H1 (cell line): ENCODE measurements at regions not wholly inside any gene's neighbourhood (a gene's known extent, or its start where the extent isn't known, plus 50 kb on each side); places are given as distances from the start of the nearest gene placed in this dataset.

Experiments used
- CTCF ChIA-PET: fragments of 300-600 bp; sonication (Branson Sonifier 250); formaldehyde crosslinking; loops from one replicate; lab custom pipeline; 2021; ENCODE audit not compliant: partially characterized antibody; lab: Charles Lee
- POLR2A ChIA-PET: fragments of 300-600 bp; sonication (Branson Sonifier 250); formaldehyde crosslinking; loops from one replicate; lab custom pipeline; 2021; ENCODE audit warnings: inconsistent platforms; ENCODE audit not compliant: partially characterized antibody; lab: Charles Lee
- DNase-seq, 2 experiments: peaks; one replicate each; pipeline versions ENCODE4 v3.0.0 to v3.0.0-alpha.2; 2010 to 2022; ENCODE audit warnings: low spot score in 2 of 2, low read depth in 1 of 2, mixed read lengths in 1 of 2
- FAIRE-seq: peaks from 2 replicates; lab custom pipeline; 2011; peaks lifted over from hg19 to GRCh38; lab: Jason Lieb, UNC
- H2AFZ ChIP-seq: 2 replicates; pipeline ENCODE4 v1.8.1; 2012; ENCODE audit warnings: low read length, inconsistent platforms
- H2AK5ac ChIP-seq: 2 replicates; pipeline ENCODE4 v1.6.1; 2013; ENCODE audit warnings: low read depth, low read length
- H2BK120ac ChIP-seq: replicated peaks from 2 replicates; pipeline ENCODE3; 2013; ENCODE audit warnings: low read depth, low read length, inconsistent platforms
- H2BK12ac ChIP-seq: 2 replicates; pipeline ENCODE4 v1.6.1; 2013; ENCODE audit warnings: low read depth, low read length
- H2BK15ac ChIP-seq: 2 replicates; pipeline ENCODE4 v1.6.1; 2013; ENCODE audit warnings: low read length
- H2BK20ac ChIP-seq: 2 replicates; pipeline ENCODE4 v1.6.1; 2013; ENCODE audit warnings: low read length
- H2BK5ac ChIP-seq: 2 replicates; pipeline ENCODE4 v1.6.1; 2013; ENCODE audit warnings: low read depth, low read length
- H3K14ac ChIP-seq: 2 replicates; pipeline ENCODE4 v1.6.1; 2013; ENCODE audit warnings: inconsistent platforms; ENCODE audit not compliant: insufficient read length
- H3K18ac ChIP-seq: 2 replicates; pipeline ENCODE4 v1.6.1; 2013; ENCODE audit warnings: low read length; ENCODE audit errors: extremely low read depth
- H3K23ac ChIP-seq: 2 replicates; pipeline ENCODE4 v1.6.1; 2013; ENCODE audit warnings: inconsistent platforms; ENCODE audit not compliant: insufficient read length
- H3K23me2 ChIP-seq: 2 replicates; pipeline ENCODE4 v1.6.1; 2013; ENCODE audit warnings: low read depth, low read length
- H3K27ac ChIP-seq: 2 replicates; pipeline ENCODE4 v1.6.1; 2011; ENCODE audit warnings: low read depth, low read length, inconsistent platforms
- H3K27me3 ChIP-seq, 4 experiments: replicated peaks in 1 of 4; 1 replicate in 1 of 4; 2 replicates in 3 of 4; pipeline versions ENCODE4 v1.6.1 to v1.8.1; 2011 to 2013; ENCODE audit warnings: low read length in 3 of 4, mild to moderate bottlenecking in 3 of 4, inconsistent platforms in 2 of 4, mixed read lengths in 2 of 4, moderate library complexity in 1 of 4; ENCODE audit not compliant: control insufficient read depth in 3 of 4, insufficient read depth in 3 of 4; ENCODE audit errors: extremely low read depth in 1 of 4
- H3K36me3 ChIP-seq, 4 experiments: 2 replicates each; pipeline versions ENCODE4 v1.6.1 to v1.8.1; 2011 to 2013; ENCODE audit warnings: mild to moderate bottlenecking in 4 of 4, low read length in 3 of 4, moderate library complexity in 2 of 4, control low read depth in 1 of 4, inconsistent platforms in 1 of 4; ENCODE audit not compliant: insufficient read depth in 4 of 4, control insufficient read depth in 2 of 4
- H3K4ac ChIP-seq: replicated peaks from 2 replicates; pipeline ENCODE3; 2013; ENCODE audit warnings: low read length, low read depth, mixed read lengths, inconsistent platforms; ENCODE audit not compliant: insufficient read length
- H3K4me1 ChIP-seq, 4 experiments: replicated peaks in 1 of 4; 1 replicate in 1 of 4; 2 replicates in 3 of 4; pipeline versions ENCODE4 v1.6.1 to v1.8.1; 2011 to 2013; ENCODE audit warnings: low read length in 3 of 4, inconsistent platforms in 2 of 4, mixed read lengths in 1 of 4; ENCODE audit not compliant: insufficient read depth in 4 of 4, control insufficient read depth in 3 of 4
- H3K4me2 ChIP-seq, 2 experiments: 2 replicates each; pipeline versions ENCODE4 v1.6.1 to v1.8.1; 2011 to 2013; ENCODE audit warnings: low read depth in 2 of 2, low read length in 2 of 2, control low read depth in 1 of 2, inconsistent platforms in 1 of 2, mild to moderate bottlenecking in 1 of 2; ENCODE audit not compliant: insufficient read depth in 1 of 2
- H3K4me3 ChIP-seq, 4 experiments: fragments of 200-600, 300-600 bp in 1 of 4; sonication (generic), shearing (Covaris generic), sonication (Bioruptor Twin) in 1 of 4; 2 replicates each; pipeline versions ENCODE4 v1.5.1 to v1.8.1; 2011 to 2016; ENCODE audit warnings: low read length in 4 of 4, low read depth in 3 of 4, control low read depth in 2 of 4, inconsistent platforms in 2 of 4, mild to moderate bottlenecking in 2 of 4, mixed read lengths in 1 of 4, moderate library complexity in 1 of 4; ENCODE audit not compliant: insufficient read depth in 2 of 4; ENCODE audit errors: extremely low read depth in 1 of 4
- H3K56ac ChIP-seq: replicated peaks from 2 replicates; pipeline ENCODE3; 2013; ENCODE audit warnings: low read depth, mild to moderate bottlenecking, mixed read lengths, low read length, inconsistent platforms; ENCODE audit not compliant: insufficient read length
- H3K79me1 ChIP-seq: 2 replicates; pipeline ENCODE4 v1.6.1; 2013; ENCODE audit warnings: low read depth, low read length, control low read depth
- H3K79me2 ChIP-seq, 2 experiments: 2 replicates each; pipeline versions ENCODE4 v1.6.1 to v1.8.1; 2012 to 2013; ENCODE audit warnings: low read length in 2 of 2, mild to moderate bottlenecking in 2 of 2, inconsistent platforms in 1 of 2; ENCODE audit not compliant: insufficient read depth in 2 of 2, control insufficient read depth in 1 of 2
- H3K9ac ChIP-seq, 4 experiments: replicated peaks in 1 of 4; 1 replicate in 1 of 4; 2 replicates in 3 of 4; pipeline versions ENCODE4 v1.6.1 to v1.8.1; 2011 to 2013; ENCODE audit warnings: low read depth in 3 of 4, low read length in 3 of 4, control low read depth in 2 of 4, mild to moderate bottlenecking in 2 of 4, moderate library complexity in 2 of 4, inconsistent platforms in 1 of 4; ENCODE audit errors: extremely low read depth in 1 of 4
- H3K9me3 ChIP-seq, 2 experiments: 2 replicates each; pipeline versions ENCODE4 v1.6.1 to v1.8.1; 2012 to 2013; ENCODE audit warnings: mild to moderate bottlenecking in 2 of 2, moderate library complexity in 2 of 2, control low read depth in 1 of 2, inconsistent platforms in 1 of 2, low read depth in 1 of 2, low read length in 1 of 2, mixed read lengths in 1 of 2; ENCODE audit not compliant: insufficient read depth in 2 of 2
- H4K20me1 ChIP-seq, 2 experiments: replicated peaks in 1 of 2; 2 replicates each; pipeline versions ENCODE3 to v1.8.1; 2011 to 2013; ENCODE audit warnings: inconsistent platforms in 2 of 2, low read length in 2 of 2, mild to moderate bottlenecking in 1 of 2; ENCODE audit not compliant: insufficient read depth in 2 of 2, control insufficient read depth in 1 of 2
- H4K5ac ChIP-seq: 2 replicates; pipeline ENCODE4 v1.6.1; 2013; ENCODE audit warnings: low read length, low read depth, mixed read lengths, inconsistent platforms; ENCODE audit not compliant: insufficient read length
- H4K8ac ChIP-seq: 2 replicates; pipeline ENCODE4 v1.8.0; 2013; ENCODE audit warnings: mild to moderate bottlenecking, moderate library complexity, low read length, inconsistent platforms; ENCODE audit not compliant: insufficient read depth; ENCODE audit errors: extremely low read depth
- H4K91ac ChIP-seq: replicated peaks from 2 replicates; pipeline ENCODE3; 2013; ENCODE audit warnings: low read length, mixed read lengths, inconsistent platforms; ENCODE audit not compliant: insufficient read length
- CREB1 ChIP-seq: IDR thresholded peaks from 2 replicates; pipeline ENCODE4 v1.6.1; 2012; ENCODE audit warnings: inconsistent platforms
- FOSL1 ChIP-seq: IDR thresholded peaks from 2 replicates; pipeline ENCODE4 v1.6.1; 2011; ENCODE audit warnings: mild to moderate bottlenecking, low read depth, low read length, moderate library complexity; ENCODE audit not compliant: insufficient read depth
- MAFK ChIP-seq: IDR thresholded peaks from 2 replicates; pipeline ENCODE4 v1.6.1; 2012; ENCODE audit warnings: low read depth, mild to moderate bottlenecking, improper control_type of control experiment, low read length
- NANOG ChIP-seq: IDR thresholded peaks from 2 replicates; pipeline ENCODE4 v1.6.1; 2011; ENCODE audit warnings: low read length, low read depth, mild to moderate bottlenecking, inconsistent platforms; ENCODE audit not compliant: insufficient read depth, poor library complexity, severe bottlenecking
- POU5F1 ChIP-seq: IDR thresholded peaks from 2 replicates; pipeline ENCODE4 v1.6.1; 2011; ENCODE audit warnings: low read depth, mild to moderate bottlenecking, low read length, moderate library complexity
- SIN3A ChIP-seq, 2 experiments: IDR thresholded peaks in 1 of 2; conservative IDR thresholded peaks in 1 of 2; 2 replicates each; pipeline ENCODE4 v1.6.1; 2011 to 2012; ENCODE audit warnings: low read length in 2 of 2, improper control_type of control experiment in 1 of 2, low read depth in 1 of 2, mild to moderate bottlenecking in 1 of 2
- TAF7 ChIP-seq: optimal IDR thresholded peaks from 2 replicates; pipeline ENCODE3; 2011; ENCODE audit warnings: low read depth, mild to moderate bottlenecking, inconsistent platforms, low read length, moderate library complexity, borderline replicate concordance
- TF ChIP-seq, protein P1 (sequence below), 3 experiments: IDR thresholded peaks; 1 replicate in 2 of 3; 2 replicates in 1 of 3; pipeline versions ENCODE4 v1.5.1 to v1.6.1; 2011; ENCODE audit warnings: low read length in 3 of 3, mild to moderate bottlenecking in 3 of 3, inconsistent platforms in 2 of 3, low read depth in 1 of 3, moderate library complexity in 1 of 3; ENCODE audit not compliant: insufficient read depth in 1 of 3; ENCODE audit errors: control extremely low read depth in 1 of 3
- TF ChIP-seq, protein P2 (sequence below): IDR thresholded peaks from 2 replicates; pipeline ENCODE4 v1.6.1; 2012; ENCODE audit warnings: low read length, inconsistent platforms
- TF ChIP-seq, protein P3 (sequence below): IDR thresholded peaks from 2 replicates; pipeline ENCODE4 v1.6.1; 2012; ENCODE audit warnings: inconsistent platforms

DNA sequence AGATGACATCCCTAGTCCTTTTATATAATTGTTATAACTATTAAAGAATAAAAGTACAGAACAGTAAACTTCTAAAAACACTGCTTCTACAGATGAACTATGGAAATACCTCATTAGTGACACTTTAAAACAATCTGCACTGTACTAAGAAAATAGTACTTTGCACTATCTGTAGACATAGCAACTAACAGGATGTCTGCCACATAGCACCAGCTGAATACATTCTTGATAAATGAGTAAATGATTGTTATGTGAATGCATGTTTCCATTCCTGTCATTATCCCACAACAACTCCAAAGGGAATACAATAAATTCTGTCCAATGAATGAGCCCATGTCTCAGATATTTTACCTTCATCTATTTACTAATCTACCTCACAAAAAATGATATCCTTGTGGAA, 115.3 kb upstream of the SLC35G4 start:
- Histone ChIP-seq H2BK20ac (no peak overlapping the region), H4K8ac (no peak overlapping the region), H3K23ac (no peak overlapping the region), H4K20me1 (no peaks in the 10 kb centered on the region), H3K9me3 (no peaks in the 10 kb centered on the region), H2BK12ac (no peak overlapping the region), H4K5ac (no peak overlapping the region), H3K9ac (no peak overlapping the region), H3K23me2 (no peaks in the 10 kb centered on the region), H3K56ac (no peak overlapping the region), H3K79me1 (no peaks in the 10 kb centered on the region), H2BK120ac (no peak overlapping the region), H3K4me3 (no peak overlapping the region), H2BK5ac (no peak overlapping the region), H3K79me2 (no peaks in the 10 kb centered on the region), H3K14ac (no peak overlapping the region), H3K4me1 (no peaks in the 10 kb centered on the region), H3K36me3 (no peaks in the 10 kb centered on the region), H2AK5ac (no peak overlapping the region), H3K18ac (no peak overlapping the region), H4K91ac (no peak overlapping the region), H2AFZ (no peak overlapping the region), H3K27ac (no peak overlapping the region), H3K27me3 (no peaks in the 10 kb centered on the region), H2BK15ac (no peak overlapping the region), H3K4ac (no peak overlapping the region), H3K4me2 (no peak overlapping the region)
- DNase-seq (no peak), FAIRE-seq (no peak)
- CTCF ChIA-PET, result no interaction called here
- POLR2A ChIA-PET, result no interaction called here
- TF ChIP-seq, protein P1, sequence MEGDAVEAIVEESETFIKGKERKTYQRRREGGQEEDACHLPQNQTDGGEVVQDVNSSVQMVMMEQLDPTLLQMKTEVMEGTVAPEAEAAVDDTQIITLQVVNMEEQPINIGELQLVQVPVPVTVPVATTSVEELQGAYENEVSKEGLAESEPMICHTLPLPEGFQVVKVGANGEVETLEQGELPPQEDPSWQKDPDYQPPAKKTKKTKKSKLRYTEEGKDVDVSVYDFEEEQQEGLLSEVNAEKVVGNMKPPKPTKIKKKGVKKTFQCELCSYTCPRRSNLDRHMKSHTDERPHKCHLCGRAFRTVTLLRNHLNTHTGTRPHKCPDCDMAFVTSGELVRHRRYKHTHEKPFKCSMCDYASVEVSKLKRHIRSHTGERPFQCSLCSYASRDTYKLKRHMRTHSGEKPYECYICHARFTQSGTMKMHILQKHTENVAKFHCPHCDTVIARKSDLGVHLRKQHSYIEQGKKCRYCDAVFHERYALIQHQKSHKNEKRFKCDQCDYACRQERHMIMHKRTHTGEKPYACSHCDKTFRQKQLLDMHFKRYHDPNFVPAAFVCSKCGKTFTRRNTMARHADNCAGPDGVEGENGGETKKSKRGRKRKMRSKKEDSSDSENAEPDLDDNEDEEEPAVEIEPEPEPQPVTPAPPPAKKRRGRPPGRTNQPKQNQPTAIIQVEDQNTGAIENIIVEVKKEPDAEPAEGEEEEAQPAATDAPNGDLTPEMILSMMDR (IDR thresholded peaks at IDR 0.05; ENCODE audit: control extremely low read depth in 1 of 3, insufficient read depth in 1 of 3, low read depth in 1 of 3, low read length in 3 of 3), result no peak
- TF ChIP-seq SIN3A (conservative IDR thresholded peaks at IDR 0.05 in 1 of 2, IDR thresholded peaks at IDR 0.05 in 1 of 2; ENCODE audit: low read depth in 1 of 2, low read length in 2 of 2) (no peak), CREB1 (no peak), MAFK (no peak), POU5F1 (no peak), NANOG (no peak), FOSL1 (no peak), TAF7 (no peak)
- TF ChIP-seq, protein P2, sequence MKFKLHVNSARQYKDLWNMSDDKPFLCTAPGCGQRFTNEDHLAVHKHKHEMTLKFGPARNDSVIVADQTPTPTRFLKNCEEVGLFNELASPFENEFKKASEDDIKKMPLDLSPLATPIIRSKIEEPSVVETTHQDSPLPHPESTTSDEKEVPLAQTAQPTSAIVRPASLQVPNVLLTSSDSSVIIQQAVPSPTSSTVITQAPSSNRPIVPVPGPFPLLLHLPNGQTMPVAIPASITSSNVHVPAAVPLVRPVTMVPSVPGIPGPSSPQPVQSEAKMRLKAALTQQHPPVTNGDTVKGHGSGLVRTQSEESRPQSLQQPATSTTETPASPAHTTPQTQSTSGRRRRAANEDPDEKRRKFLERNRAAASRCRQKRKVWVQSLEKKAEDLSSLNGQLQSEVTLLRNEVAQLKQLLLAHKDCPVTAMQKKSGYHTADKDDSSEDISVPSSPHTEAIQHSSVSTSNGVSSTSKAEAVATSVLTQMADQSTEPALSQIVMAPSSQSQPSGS, result no peak
- TF ChIP-seq, protein P3, sequence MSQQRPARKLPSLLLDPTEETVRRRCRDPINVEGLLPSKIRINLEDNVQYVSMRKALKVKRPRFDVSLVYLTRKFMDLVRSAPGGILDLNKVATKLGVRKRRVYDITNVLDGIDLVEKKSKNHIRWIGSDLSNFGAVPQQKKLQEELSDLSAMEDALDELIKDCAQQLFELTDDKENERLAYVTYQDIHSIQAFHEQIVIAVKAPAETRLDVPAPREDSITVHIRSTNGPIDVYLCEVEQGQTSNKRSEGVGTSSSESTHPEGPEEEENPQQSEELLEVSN, result no peak
